ENCODE measurements at regions not wholly inside any gene's neighbourhood (a gene's known extent, or its start where the extent isn't known, plus 50 kb on each side); places are given as distances from the start of the nearest gene placed in this dataset.

- Histone ChIP-seq H3K4me3 (ENCODE audit: insufficient read depth, low read depth, low read length) (no peak overlapping the region), H2AFZ (ENCODE audit: low read depth, low read length) (no peak overlapping the region), H3K79me2 (ENCODE audit: insufficient read depth, low read length) (no peaks in the 10 kb centered on the region), H3K4me1 (ENCODE audit: insufficient read depth, low read length) (peaks cover 9% of the 10 kb centered on the region), H3K9ac (ENCODE audit: low read length) (peak overlapping the region; percentile 35), H3K36me3 (ENCODE audit: insufficient read depth, low read length) (no peaks in the 10 kb centered on the region), H3K27me3 (ENCODE audit: insufficient read depth, low read length) (no peaks in the 10 kb centered on the region), H3K27ac (ENCODE audit: low read depth, low read length) (peak overlapping the region; percentile 62), H4K20me1 (ENCODE audit: insufficient read depth, low read length) (no peaks in the 10 kb centered on the region), H3K4me2 (ENCODE audit: low read length) (peak overlapping the region; percentile 22), H3K9me3 (ENCODE audit: insufficient read depth, low read depth, low read length) (no peaks in the 10 kb centered on the region)
- Mint-ChIP-seq H3K9me3 (ENCODE audit: unreplicated experiment) (peaks cover 4% of the 10 kb centered on the region), H3K4me1 (ENCODE audit: low read depth, unreplicated experiment) (no peaks in the 10 kb centered on the region), H3K4me3 (ENCODE audit: unreplicated experiment) (no peak overlapping the region), H3K27me3 (ENCODE audit: low read depth, unreplicated experiment) (no peaks in the 10 kb centered on the region), H3K36me3 (ENCODE audit: low read depth, unreplicated experiment) (no peaks in the 10 kb centered on the region), H3K27ac (ENCODE audit: unreplicated experiment) (no peak overlapping the region)
- TF ChIP-seq CTCF (IDR thresholded peaks at IDR 0.05; ENCODE audit: insufficient read depth, low read depth, low read length) = no peak
- no peak for TF ChIP-seq EZH2 (IDR thresholded peaks at IDR 0.05; ENCODE audit: insufficient read depth, low read length)
- FAIRE-seq = peak; percentile 37
- DNase-seq (ENCODE audit: low read depth) = no peak
Measured at GRCh38 chrX:8272821-8273220, 101.8 kb upstream of the VCX2 start.

GRCh38 chrX:8273451-8273895 lies 102.4 kb upstream of the VCX2 start:
- FAIRE-seq (peak; percentile 47), DNase-seq (ENCODE audit: low read depth) (peak; percentile 67)
- Histone ChIP-seq H3K79me2 (ENCODE audit: insufficient read depth, low read length) (no peaks in the 10 kb centered on the region), H3K27ac (ENCODE audit: low read depth, low read length) (peak overlapping the region; percentile 80), H3K4me2 (ENCODE audit: low read length) (peak overlapping the region; percentile 22), H3K36me3 (ENCODE audit: insufficient read depth, low read length) (no peaks in the 10 kb centered on the region), H3K27me3 (ENCODE audit: insufficient read depth, low read length) (no peaks in the 10 kb centered on the region), H4K20me1 (ENCODE audit: insufficient read depth, low read length) (no peaks in the 10 kb centered on the region), H3K9me3 (ENCODE audit: insufficient read depth, low read depth, low read length) (no peaks in the 10 kb centered on the region), H3K9ac (ENCODE audit: low read length) (peak overlapping the region; percentile 35), H3K4me1 (ENCODE audit: insufficient read depth, low read length) (peaks cover 9% of the 10 kb centered on the region), H3K4me3 (ENCODE audit: insufficient read depth, low read depth, low read length) (no peak overlapping the region), H2AFZ (ENCODE audit: low read depth, low read length) (no peak overlapping the region)
- Mint-ChIP-seq H3K36me3 (ENCODE audit: low read depth, unreplicated experiment) (no peaks in the 10 kb centered on the region), H3K27ac (ENCODE audit: unreplicated experiment) (no peak overlapping the region), H3K4me3 (ENCODE audit: unreplicated experiment) (no peak overlapping the region), H3K9me3 (ENCODE audit: unreplicated experiment) (peaks cover 4% of the 10 kb centered on the region), H3K27me3 (ENCODE audit: low read depth, unreplicated experiment) (no peaks in the 10 kb centered on the region), H3K4me1 (ENCODE audit: low read depth, unreplicated experiment) (no peaks in the 10 kb centered on the region)
- TF ChIP-seq EZH2 (IDR thresholded peaks at IDR 0.05; ENCODE audit: insufficient read depth, low read length) (no peak), CTCF (IDR thresholded peaks at IDR 0.05; ENCODE audit: insufficient read depth, low read depth, low read length) (no peak)

- no peaks in the 10 kb centered on the region for H3K79me2 ChIP-seq (ENCODE audit: insufficient read depth, low read length)
- peak overlapping the region; percentile 27 for H3K9ac ChIP-seq (ENCODE audit: low read length)
- Mint-ChIP-seq H3K9me3 (ENCODE audit: unreplicated experiment) (peaks cover 4% of the 10 kb centered on the region), H3K27ac (ENCODE audit: unreplicated experiment) (peak overlapping the region; percentile 81), H3K27me3 (ENCODE audit: low read depth, unreplicated experiment) (no peaks in the 10 kb centered on the region), H3K36me3 (ENCODE audit: low read depth, unreplicated experiment) (no peaks in the 10 kb centered on the region), H3K4me1 (ENCODE audit: low read depth, unreplicated experiment) (no peaks in the 10 kb centered on the region), H3K4me3 (ENCODE audit: unreplicated experiment) (no peak overlapping the region)
- peak; percentile 34 for FAIRE-seq
- H3K4me3 ChIP-seq (ENCODE audit: insufficient read depth, low read depth, low read length) = no peak overlapping the region
- no peaks in the 10 kb centered on the region for H3K27me3 ChIP-seq (ENCODE audit: insufficient read depth, low read length)
- H3K36me3 ChIP-seq (ENCODE audit: insufficient read depth, low read length) = no peaks in the 10 kb centered on the region
- DNase-seq (ENCODE audit: low read depth) = peak; percentile 18
- H3K27ac ChIP-seq (ENCODE audit: low read depth, low read length) = peak overlapping the region; percentile 80
- no peaks in the 10 kb centered on the region for H4K20me1 ChIP-seq (ENCODE audit: insufficient read depth, low read length)
- peaks cover 9% of the 10 kb centered on the region for H3K4me1 ChIP-seq (ENCODE audit: insufficient read depth, low read length)
- no peak overlapping the region for H3K4me2 ChIP-seq (ENCODE audit: low read length)
- H2AFZ ChIP-seq (ENCODE audit: low read depth, low read length) = no peak overlapping the region
- H3K9me3 ChIP-seq (ENCODE audit: insufficient read depth, low read depth, low read length) = no peaks in the 10 kb centered on the region
- TF ChIP-seq CTCF (IDR thresholded peaks at IDR 0.05; ENCODE audit: insufficient read depth, low read depth, low read length) (no peak), EZH2 (IDR thresholded peaks at IDR 0.05; ENCODE audit: insufficient read depth, low read length) (no peak)
Measured at GRCh38 chrX:8274170-8274569, 103.1 kb upstream of the VCX2 start.

All from astrocyte (in vitro differentiated cells and primary cell).